ENCODE measurements at regions not wholly inside any gene's neighbourhood (a gene's known extent, or its start where the extent isn't known, plus 50 kb on each side); places are given as distances from the start of the nearest gene placed in this dataset.

- DNase-seq (ENCODE audit: low read depth), result no peak
- Histone ChIP-seq H3K4me3 (ENCODE audit: low read depth, low read length) (no peak overlapping the region), H3K27me3 (ENCODE audit: control insufficient read depth, insufficient read depth, low read length) (no peaks in the 10 kb centered on the region), H3K36me3 (ENCODE audit: control insufficient read depth, insufficient read depth, low read length) (no peaks in the 10 kb centered on the region)
- no peak for TF ChIP-seq CTCF (IDR thresholded peaks at IDR 0.05; ENCODE audit: insufficient read depth, low read length, poor library complexity, severe bottlenecking)
These were observed 215.5 kb upstream of the HTR2A start for GRCh38 chr13:47112205-47112902.

- TF ChIP-seq CTCF (IDR thresholded peaks at IDR 0.05; ENCODE audit: insufficient read depth, low read length, poor library complexity, severe bottlenecking), result no peak
- Histone ChIP-seq H3K27me3 (ENCODE audit: control insufficient read depth, insufficient read depth, low read length) (no peaks in the 10 kb centered on the region), H3K4me3 (ENCODE audit: low read depth, low read length) (no peak overlapping the region), H3K36me3 (ENCODE audit: control insufficient read depth, insufficient read depth, low read length) (no peaks in the 10 kb centered on the region)
- no peak for DNase-seq (ENCODE audit: low read depth)
These were observed 214.6 kb upstream of the HTR2A start for GRCh38 chr13:47111499-47111898.

- H3K27me3 ChIP-seq (ENCODE audit: control insufficient read depth, insufficient read depth, low read length), result no peaks in the 10 kb centered on the region
- no peaks in the 10 kb centered on the region for H3K36me3 ChIP-seq (ENCODE audit: control insufficient read depth, insufficient read depth, low read length)
- DNase-seq (ENCODE audit: low read depth), result no peak
- no peak overlapping the region for H3K4me3 ChIP-seq (ENCODE audit: low read depth, low read length)
- TF ChIP-seq CTCF (IDR thresholded peaks at IDR 0.05; ENCODE audit: insufficient read depth, low read length, poor library complexity, severe bottlenecking), result no peak
These were observed 214.0 kb upstream of the HTR2A start for GRCh38 chr13:47110833-47111240.

GRCh38 chr13:47110141-47110540, 213.3 kb upstream of the HTR2A start:
- Histone ChIP-seq H3K36me3 (ENCODE audit: control insufficient read depth, insufficient read depth, low read length) (no peaks in the 10 kb centered on the region), H3K27me3 (ENCODE audit: control insufficient read depth, insufficient read depth, low read length) (no peaks in the 10 kb centered on the region), H3K4me3 (ENCODE audit: low read depth, low read length) (no peak overlapping the region)
- TF ChIP-seq CTCF (IDR thresholded peaks at IDR 0.05; ENCODE audit: insufficient read depth, low read length, poor library complexity, severe bottlenecking), result no peak
- DNase-seq (ENCODE audit: low read depth), result no peak

- no peaks in the 10 kb centered on the region for H3K27me3 ChIP-seq (ENCODE audit: control insufficient read depth, insufficient read depth, low read length)
- TF ChIP-seq CTCF (IDR thresholded peaks at IDR 0.05; ENCODE audit: insufficient read depth, low read length, poor library complexity, severe bottlenecking), result no peak
- DNase-seq (ENCODE audit: low read depth), result no peak
- no peak overlapping the region for H3K4me3 ChIP-seq (ENCODE audit: low read depth, low read length)
- no peaks in the 10 kb centered on the region for H3K36me3 ChIP-seq (ENCODE audit: control insufficient read depth, insufficient read depth, low read length)
These were observed 212.2 kb upstream of the HTR2A start for GRCh38 chr13:47109028-47109427.

Data from kidney epithelial cell (primary cell).